ENCODE measurements at regions not wholly inside any gene's neighbourhood (a gene's known extent, or its start where the extent isn't known, plus 50 kb on each side); places are given as distances from the start of the nearest gene placed in this dataset.

DNA sequence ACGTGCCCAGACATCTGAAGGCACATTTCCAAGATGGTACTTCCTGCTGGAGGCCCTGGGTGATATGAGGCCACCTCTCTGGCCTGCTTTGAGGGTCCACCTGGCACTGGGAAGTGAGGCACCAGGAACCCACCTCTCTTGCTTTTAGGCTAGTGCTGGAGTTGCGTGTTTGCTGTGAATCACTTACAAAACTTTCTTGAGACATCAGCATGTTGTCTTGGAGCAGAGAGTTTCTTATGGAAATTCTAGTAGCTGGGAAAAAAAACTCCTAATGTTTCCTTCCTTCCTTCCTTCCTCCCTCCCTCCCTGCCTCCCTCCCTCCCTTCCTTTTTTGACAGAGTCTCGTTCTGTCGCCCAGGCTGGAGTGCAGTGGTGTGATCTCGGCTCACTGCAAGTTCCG lies 341.3 kb downstream of the MIAT start:
- H3K4me3 ChIP-seq (ENCODE audit: low read length), result no peak overlapping the region
- TF ChIP-seq, protein P1, sequence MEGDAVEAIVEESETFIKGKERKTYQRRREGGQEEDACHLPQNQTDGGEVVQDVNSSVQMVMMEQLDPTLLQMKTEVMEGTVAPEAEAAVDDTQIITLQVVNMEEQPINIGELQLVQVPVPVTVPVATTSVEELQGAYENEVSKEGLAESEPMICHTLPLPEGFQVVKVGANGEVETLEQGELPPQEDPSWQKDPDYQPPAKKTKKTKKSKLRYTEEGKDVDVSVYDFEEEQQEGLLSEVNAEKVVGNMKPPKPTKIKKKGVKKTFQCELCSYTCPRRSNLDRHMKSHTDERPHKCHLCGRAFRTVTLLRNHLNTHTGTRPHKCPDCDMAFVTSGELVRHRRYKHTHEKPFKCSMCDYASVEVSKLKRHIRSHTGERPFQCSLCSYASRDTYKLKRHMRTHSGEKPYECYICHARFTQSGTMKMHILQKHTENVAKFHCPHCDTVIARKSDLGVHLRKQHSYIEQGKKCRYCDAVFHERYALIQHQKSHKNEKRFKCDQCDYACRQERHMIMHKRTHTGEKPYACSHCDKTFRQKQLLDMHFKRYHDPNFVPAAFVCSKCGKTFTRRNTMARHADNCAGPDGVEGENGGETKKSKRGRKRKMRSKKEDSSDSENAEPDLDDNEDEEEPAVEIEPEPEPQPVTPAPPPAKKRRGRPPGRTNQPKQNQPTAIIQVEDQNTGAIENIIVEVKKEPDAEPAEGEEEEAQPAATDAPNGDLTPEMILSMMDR (conservative IDR thresholded peaks at IDR 0.05; ENCODE audit: low read length), result no peak
- peak; percentile 10 for DNase-seq (ENCODE audit: low read depth)

DNA sequence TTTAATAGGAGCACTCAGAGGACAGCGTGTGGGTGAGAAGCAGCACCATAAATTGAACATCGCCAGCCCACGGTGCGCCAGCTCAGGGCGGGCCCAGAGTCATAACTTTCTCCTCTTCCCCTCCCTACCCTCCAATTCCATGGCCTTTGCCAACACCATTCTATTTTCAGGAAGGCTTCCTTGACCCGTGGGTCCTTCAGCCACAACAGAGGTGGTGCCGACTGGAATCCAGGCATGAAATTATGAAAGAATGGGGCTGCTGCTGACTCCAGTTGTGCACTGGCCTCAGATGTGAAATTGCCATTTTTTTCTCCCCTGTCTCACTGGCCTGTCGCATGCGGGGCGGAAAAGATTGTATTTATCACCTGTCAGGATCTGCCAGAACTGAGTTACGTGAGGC lies 345.9 kb downstream of the MIAT start:
- DNase-seq (ENCODE audit: low read depth), result no peak
- TF ChIP-seq, protein P1 (conservative IDR thresholded peaks at IDR 0.05; ENCODE audit: low read length), result no peak
- no peak overlapping the region for H3K4me3 ChIP-seq (ENCODE audit: low read length)

DNA sequence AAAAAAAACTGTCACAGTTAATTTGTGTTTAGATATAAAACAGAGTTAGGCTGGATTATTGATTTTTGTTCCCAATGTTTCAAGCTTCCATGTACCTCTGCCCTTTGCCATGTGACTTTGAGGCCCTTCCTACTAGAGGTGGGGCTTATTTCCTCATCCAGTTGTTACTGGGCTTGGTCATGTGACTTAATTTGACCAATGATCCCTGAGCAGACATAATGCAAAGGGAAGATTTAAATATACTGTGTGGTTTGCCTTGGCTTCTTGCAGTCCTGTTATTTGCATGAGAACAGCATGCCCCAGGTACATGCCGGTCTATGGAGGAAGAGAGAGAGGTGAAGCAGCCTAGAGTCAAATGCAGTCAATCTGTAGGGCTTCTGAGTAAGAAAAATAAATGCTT lies 347.0 kb downstream of the MIAT start:
- no peak overlapping the region for H3K4me3 ChIP-seq (ENCODE audit: low read length)
- no peak for DNase-seq (ENCODE audit: low read depth)
- TF ChIP-seq, protein P1 (conservative IDR thresholded peaks at IDR 0.05; ENCODE audit: low read length), result no peak

DNA sequence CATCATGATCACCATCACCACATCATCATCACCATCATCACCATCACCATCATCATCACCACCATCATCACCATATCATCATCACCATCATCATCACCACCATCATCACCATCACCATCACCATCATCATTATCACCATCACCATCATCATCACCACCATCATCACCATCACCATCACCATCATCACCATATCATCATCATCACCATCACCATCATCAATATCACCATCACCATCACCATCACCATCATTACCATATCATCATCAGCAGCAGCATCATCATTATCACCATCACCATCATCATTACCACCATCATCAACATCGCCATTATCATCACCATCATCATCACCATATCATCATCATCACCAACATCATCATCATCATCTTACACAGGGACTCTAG lies 351.1 kb downstream of the MIAT start:
- H3K4me3 ChIP-seq (ENCODE audit: low read length), result no peak overlapping the region
- TF ChIP-seq, protein P1 (conservative IDR thresholded peaks at IDR 0.05; ENCODE audit: low read length), result no peak
- no peak for DNase-seq (ENCODE audit: low read depth)

DNA sequence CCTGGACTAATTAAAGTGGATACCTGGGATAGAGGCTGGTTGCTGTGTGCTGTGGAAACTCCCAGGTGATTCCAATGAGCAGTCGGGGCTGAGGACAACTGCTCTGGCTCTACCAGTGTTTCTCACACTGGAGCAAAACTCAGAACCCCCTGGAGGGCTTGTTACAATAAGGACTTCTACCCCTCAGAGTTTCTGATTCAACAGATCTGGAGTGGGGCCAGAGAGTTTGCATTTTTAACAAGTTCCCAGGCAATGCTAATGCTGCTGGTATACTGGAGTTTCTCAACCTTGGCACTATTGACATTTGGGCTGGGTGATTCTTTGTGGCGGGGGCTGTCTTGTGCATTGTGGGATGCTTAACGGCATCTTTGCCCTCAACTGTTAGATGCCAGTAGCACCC lies 353.7 kb downstream of the MIAT start:
- H3K4me3 ChIP-seq (ENCODE audit: low read length), result no peak overlapping the region
- TF ChIP-seq, protein P1 (conservative IDR thresholded peaks at IDR 0.05; ENCODE audit: low read length), result no peak
- DNase-seq (ENCODE audit: low read depth), result no peak

DNA sequence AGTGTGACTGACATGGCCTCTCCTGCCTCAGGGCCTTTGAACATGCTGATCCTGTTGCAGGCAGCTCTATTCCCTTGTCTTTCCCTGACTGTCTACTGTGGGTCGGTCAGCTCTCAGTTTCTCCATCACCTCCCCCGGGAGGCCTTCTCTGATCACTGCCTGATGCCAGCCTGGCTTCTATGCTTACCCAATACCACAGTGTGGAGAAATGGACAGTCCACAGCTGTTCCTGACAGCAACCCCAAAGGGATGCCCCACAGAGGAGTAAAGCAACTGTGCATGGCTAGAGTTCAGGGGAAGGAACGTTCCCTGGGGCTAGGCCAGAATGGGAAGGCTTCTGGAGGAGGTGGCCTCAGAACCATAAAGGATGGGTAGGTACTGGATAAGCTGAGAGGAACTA lies 354.3 kb downstream of the MIAT start:
- H3K4me3 ChIP-seq (ENCODE audit: low read length), result no peak overlapping the region
- TF ChIP-seq, protein P1 (conservative IDR thresholded peaks at IDR 0.05; ENCODE audit: low read length), result no peak

DNA sequence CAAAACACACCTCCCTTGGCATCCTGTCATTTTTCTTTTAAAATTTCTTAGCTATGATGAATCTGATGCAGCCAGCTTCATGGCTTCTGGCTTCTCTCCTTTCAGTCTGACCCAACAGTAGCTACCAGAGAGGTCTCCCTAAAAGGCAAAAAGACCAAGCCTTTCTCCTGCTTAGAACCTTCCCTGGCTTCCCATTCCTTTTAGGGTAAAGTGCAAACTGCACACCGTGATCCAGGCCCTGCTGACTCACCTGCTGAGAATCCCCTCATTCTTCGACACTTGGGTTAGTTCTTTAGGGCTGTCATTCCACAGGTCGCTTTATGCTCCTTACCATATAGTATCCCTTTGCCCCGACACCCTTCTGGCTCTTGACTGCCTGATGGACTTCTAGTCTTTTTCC lies 362.4 kb downstream of the MIAT start:
- TF ChIP-seq, protein P1 (conservative IDR thresholded peaks at IDR 0.05; ENCODE audit: low read length), result no peak
- no peak overlapping the region for H3K4me3 ChIP-seq (ENCODE audit: low read length)
- no peak for DNase-seq (ENCODE audit: low read depth)

More for the DNA sequence above, 354.3 kb downstream of the MIAT start:
- no peak for DNase-seq (ENCODE audit: low read depth)

Data from AG10803 (cell line).